ENCODE measurements at regions not wholly inside any gene's neighbourhood (a gene's known extent, or its start where the extent isn't known, plus 50 kb on each side); places are given as distances from the start of the nearest gene placed in this dataset.

- Histone ChIP-seq H3K27me3 (no peaks in the 10 kb centered on the region), H3K27ac (no peak overlapping the region), H3K4me1 (no peaks in the 10 kb centered on the region), H3K9me3 (no peaks in the 10 kb centered on the region), H3K4me3 (no peak overlapping the region), H3K36me3 (no peaks in the 10 kb centered on the region)
- WGBS: 73% methylated on average over 4 of the region's 5 CpGs
- TF ChIP-seq EP300 (IDR thresholded peaks at IDR 0.05) (no peak), POLR2A (IDR thresholded peaks at IDR 0.05) (no peak), CTCF (IDR thresholded peaks at IDR 0.05) (peak in 1 of 2 donors; percentile 17)
- DNase-seq (ENCODE audit: low spot score in 2 of 2): no peak
Observed at GRCh38 chr5:173451031-173451430, 122.8 kb upstream of the STC2 start.

GRCh38 chr5:173450188-173450587 lies 122.0 kb upstream of the STC2 start:
- no peak for TF ChIP-seq POLR2A (IDR thresholded peaks at IDR 0.05)
- TF ChIP-seq CTCF (IDR thresholded peaks at IDR 0.05): no peak
- no peak for TF ChIP-seq POLR2AphosphoS5 (IDR thresholded peaks at IDR 0.05)
- TF ChIP-seq EP300 (IDR thresholded peaks at IDR 0.05): no peak
- 78% methylated on average over 7 of the region's 7 CpGs for WGBS
- no peak overlapping the region for H3K4me3 ChIP-seq
- H3K9me3 ChIP-seq: no peaks in the 10 kb centered on the region
- H3K4me1 ChIP-seq: no peaks in the 10 kb centered on the region
- no peak for DNase-seq (ENCODE audit: low spot score in 2 of 2)
- H3K27me3 ChIP-seq: no peaks in the 10 kb centered on the region
- H3K27ac ChIP-seq: no peak overlapping the region
- no peaks in the 10 kb centered on the region for H3K36me3 ChIP-seq

GRCh38 chr5:173448856-173449255 lies 120.6 kb upstream of the STC2 start:
- no peak for DNase-seq (ENCODE audit: low spot score in 2 of 2)
- Histone ChIP-seq H3K27ac (no peak overlapping the region), H3K9me3 (no peaks in the 10 kb centered on the region), H3K36me3 (no peaks in the 10 kb centered on the region), H3K4me1 (no peaks in the 10 kb centered on the region), H3K4me3 (no peak overlapping the region), H3K27me3 (no peaks in the 10 kb centered on the region)
- TF ChIP-seq POLR2AphosphoS5 (IDR thresholded peaks at IDR 0.05) (no peak), POLR2A (IDR thresholded peaks at IDR 0.05) (no peak), EP300 (IDR thresholded peaks at IDR 0.05) (no peak), CTCF (IDR thresholded peaks at IDR 0.05) (no peak)
- 91% methylated on average over 6 of the region's 6 CpGs for WGBS

GRCh38 chr5:173443971-173444370 lies 115.8 kb upstream of the STC2 start:
- Histone ChIP-seq H3K27me3 (no peaks in the 10 kb centered on the region), H3K27ac (no peak overlapping the region), H3K4me1 (no peaks in the 10 kb centered on the region), H3K36me3 (no peaks in the 10 kb centered on the region), H3K4me3 (no peak overlapping the region), H3K9me3 (no peaks in the 10 kb centered on the region)
- TF ChIP-seq POLR2A (IDR thresholded peaks at IDR 0.05) (no peak), CTCF (IDR thresholded peaks at IDR 0.05) (no peak), POLR2AphosphoS5 (IDR thresholded peaks at IDR 0.05) (no peak), EP300 (IDR thresholded peaks at IDR 0.05) (no peak)
- 80% methylated on average over 4 of the region's 4 CpGs for WGBS
- no peak for DNase-seq (ENCODE audit: low spot score in 2 of 2)

- 80% methylated on average over 4 of the region's 4 CpGs for WGBS
- H3K27ac ChIP-seq: no peak overlapping the region
- no peaks in the 10 kb centered on the region for H3K9me3 ChIP-seq
- no peaks in the 10 kb centered on the region for H3K27me3 ChIP-seq
- H3K4me1 ChIP-seq: no peaks in the 10 kb centered on the region
- no peak overlapping the region for H3K4me3 ChIP-seq
- no peaks in the 10 kb centered on the region for H3K36me3 ChIP-seq
- TF ChIP-seq POLR2AphosphoS5 (IDR thresholded peaks at IDR 0.05) (no peak), POLR2A (IDR thresholded peaks at IDR 0.05) (no peak), EP300 (IDR thresholded peaks at IDR 0.05) (no peak), CTCF (IDR thresholded peaks at IDR 0.05) (no peak)
- DNase-seq (ENCODE audit: low spot score in 2 of 2): no peak
Observed at GRCh38 chr5:173441053-173441628, 112.9 kb upstream of the STC2 start.
